ENCODE measurements at regions not wholly inside any gene's neighbourhood (a gene's known extent, or its start where the extent isn't known, plus 50 kb on each side); places are given as distances from the start of the nearest gene placed in this dataset.

GRCh38 chr3:170751899-170752293 is 118.1 kb downstream of the RPL22L1 start:
- DNase-seq: no peak

- DNase-seq: no peak
Observed at GRCh38 chr3:170751083-170751898, 118.7 kb downstream of the RPL22L1 start.

GRCh38 chr3:170750478-170750830 is 119.5 kb downstream of the RPL22L1 start:
- no peak for DNase-seq

- DNase-seq: no peak
Observed at GRCh38 chr3:170749765-170750477, 120.1 kb downstream of the RPL22L1 start.

- DNase-seq: no peak
Observed at GRCh38 chr3:170749185-170749584, 120.8 kb downstream of the RPL22L1 start.

- no peak for DNase-seq
Observed at GRCh38 chr3:170746175-170746942, 123.6 kb downstream of the RPL22L1 start.

- no peak for DNase-seq
Observed at GRCh38 chr3:170745211-170745718, 124.7 kb downstream of the RPL22L1 start.

GRCh38 chr3:170741756-170742529 is 128.1 kb downstream of the RPL22L1 start:
- DNase-seq: no peak

GRCh38 chr3:170740726-170741591 is 129.0 kb downstream of the RPL22L1 start:
- no peak for DNase-seq

- DNase-seq: no peak
Observed at GRCh38 chr3:170740285-170740684, 129.7 kb downstream of the RPL22L1 start.

- DNase-seq: no peak
Observed at GRCh38 chr3:170739410-170739809, 130.6 kb downstream of the RPL22L1 start.

- DNase-seq: no peak
Observed at GRCh38 chr3:170738766-170739165, 131.2 kb downstream of the RPL22L1 start.

GRCh38 chr3:170737498-170738162 is 132.4 kb downstream of the RPL22L1 start:
- DNase-seq: no peak

GRCh38 chr3:170735821-170736220 is 134.2 kb downstream of the RPL22L1 start:
- DNase-seq: no peak

- DNase-seq: no peak
Observed at GRCh38 chr3:170734735-170735065, 135.3 kb downstream of the RPL22L1 start.

GRCh38 chr3:170734043-170734734 is 135.8 kb downstream of the RPL22L1 start:
- no peak for DNase-seq

GRCh38 chr3:170732660-170733245 is 137.2 kb downstream of the RPL22L1 start:
- no peak for DNase-seq

GRCh38 chr3:170731281-170731680 is 138.7 kb downstream of the RPL22L1 start:
- no peak for DNase-seq

- no peak for DNase-seq
Observed at GRCh38 chr3:170730071-170730812, 139.8 kb downstream of the RPL22L1 start.
